Endothelial cell of umbilical vein (primary cell): ENCODE measurements at regions not wholly inside any gene's neighbourhood (a gene's known extent, or its start where the extent isn't known, plus 50 kb on each side); places are given as distances from the start of the nearest gene placed in this dataset.

Source experiments
- BruUV-seq: library from RNA; stranded (reverse); fragments of 400-500 nt; replicated peaks from 2 replicates; lab custom pipeline; 2021; lab: Mats Ljungman, UMichigan
- CTCF ChIA-PET: fragments of 300-600, 350-600 bp; sonication (Branson Sonifier 250); formaldehyde crosslinking; loops from one replicate; lab custom pipeline; 2021; ENCODE audit warnings: antibody characterized with exemption, inconsistent platforms; lab: Charles Lee
- POLR2A ChIA-PET: fragments of 300-600, 350-600 bp; sonication (Branson Sonifier 250); formaldehyde crosslinking; loops from one replicate; lab custom pipeline; 2021; ENCODE audit warnings: antibody characterized with exemption, inconsistent platforms; lab: Charles Lee
- DNase-seq: peaks from one replicate; pipeline ENCODE4 v3.0.0-alpha.2; 2011; ENCODE audit warnings: low read depth, low spot score
- FAIRE-seq: peaks from 2 replicates; lab custom pipeline; 2011; peaks lifted over from hg19 to GRCh38; lab: Jason Lieb, UNC
- H2AFZ ChIP-seq: 2 replicates; pipeline ENCODE4 v1.6.0; 2012; ENCODE audit warnings: low read depth, low read length, control low read depth, inconsistent platforms
- H3K27ac ChIP-seq: 2 replicates; pipeline ENCODE4 v1.5.1; 2011; ENCODE audit warnings: low read depth, mild to moderate bottlenecking, control low read depth, low read length, moderate library complexity; ENCODE audit not compliant: insufficient read depth
- H3K27me3 ChIP-seq, 2 experiments: 2 replicates each; pipeline versions ENCODE4 v1.6.0 to v1.6.1; 2011; ENCODE audit warnings: low read length in 2 of 2, mixed read lengths in 1 of 2; ENCODE audit not compliant: control insufficient read depth in 2 of 2, insufficient read depth in 2 of 2
- H3K36me3 ChIP-seq, 2 experiments: 2 replicates in 1 of 2; 3 replicates in 1 of 2; pipeline ENCODE4 v1.5.1; 2011; ENCODE audit warnings: low read length in 2 of 2, mild to moderate bottlenecking in 1 of 2, moderate library complexity in 1 of 2; ENCODE audit not compliant: control insufficient read depth in 2 of 2, insufficient read depth in 2 of 2; ENCODE audit errors: extremely low read depth in 1 of 2
- H3K4me1 ChIP-seq: 3 replicates; pipeline ENCODE4 v1.5.1; 2011; ENCODE audit warnings: mild to moderate bottlenecking, low read length; ENCODE audit not compliant: control insufficient read depth, insufficient read depth; ENCODE audit errors: extremely low read depth
- H3K4me2 ChIP-seq: 2 replicates; pipeline ENCODE4 v1.6.1; 2011; ENCODE audit warnings: low read length, control low read depth, mixed read lengths; ENCODE audit not compliant: insufficient read depth
- H3K4me3 ChIP-seq, 3 experiments: fragments of 200-600 bp in 1 of 3; sonication (generic), shearing (Covaris generic) in 1 of 3; replicated peaks in 1 of 3; 2 replicates each; pipeline ENCODE4 v1.5.1; 2011 to 2016; ENCODE audit warnings: control low read depth in 3 of 3, low read length in 3 of 3, mild to moderate bottlenecking in 2 of 3, inconsistent platforms in 1 of 3, low read depth in 1 of 3, moderate library complexity in 1 of 3; ENCODE audit not compliant: insufficient read depth in 1 of 3
- H3K79me2 ChIP-seq: 2 replicates; pipeline ENCODE4 v1.6.0; 2012; ENCODE audit warnings: low read length, inconsistent platforms; ENCODE audit not compliant: control insufficient read depth, insufficient read depth
- H3K9ac ChIP-seq: replicated peaks from 2 replicates; pipeline ENCODE3; 2011; ENCODE audit warnings: low read length, control low read depth; ENCODE audit not compliant: insufficient read depth; ENCODE audit errors: extremely low read depth
- H3K9me1 ChIP-seq: replicated peaks from 3 replicates; pipeline ENCODE4 v1.6.0; 2011; ENCODE audit warnings: mild to moderate bottlenecking, low read length; ENCODE audit not compliant: control insufficient read depth, insufficient read depth; ENCODE audit errors: extremely low read depth
- H3K9me3 ChIP-seq: replicated peaks from 2 replicates; pipeline ENCODE4 v1.5.1; 2012; ENCODE audit warnings: low read length, inconsistent platforms; ENCODE audit not compliant: control insufficient read depth, insufficient read depth
- H4K20me1 ChIP-seq: replicated peaks from 2 replicates; pipeline ENCODE3; 2011; ENCODE audit warnings: mild to moderate bottlenecking, low read length; ENCODE audit not compliant: control insufficient read depth, insufficient read depth; ENCODE audit errors: extremely low read depth
- EZH2 ChIP-seq: IDR thresholded peaks from 2 replicates; pipeline ENCODE4 v1.6.1; 2012; ENCODE audit warnings: borderline replicate concordance, low read depth, mild to moderate bottlenecking, moderate library complexity, low read length, inconsistent platforms; ENCODE audit not compliant: severe bottlenecking
- GATA2 ChIP-seq: IDR thresholded peaks from 2 replicates; pipeline ENCODE4 v1.7.0; 2011; ENCODE audit warnings: low read depth, mild to moderate bottlenecking, moderate library complexity, mixed read lengths, low read length; ENCODE audit not compliant: insufficient read length, insufficient read depth
- JUN ChIP-seq: IDR thresholded peaks from 2 replicates; pipeline ENCODE4 v1.6.1; 2011; ENCODE audit warnings: borderline replicate concordance, low read depth; ENCODE audit not compliant: insufficient read length, insufficient read depth
- MYC ChIP-seq: IDR thresholded peaks from one replicate; pipeline ENCODE4 v1.6.1; 2011; ENCODE audit warnings: mild to moderate bottlenecking, low read depth, low read length
- POLR2A ChIP-seq: IDR thresholded peaks from 2 replicates; pipeline ENCODE4 v1.6.1; 2012; ENCODE audit warnings: low read depth, mild to moderate bottlenecking, control low read depth, low read length
- POLR2AphosphoS5 ChIP-seq: IDR thresholded peaks from 2 replicates; pipeline ENCODE4 v1.6.1; 2012; ENCODE audit warnings: low read depth, mild to moderate bottlenecking, control low read depth, low read length, moderate library complexity; ENCODE audit not compliant: insufficient read depth
- dilution Hi-C: fragments of 300-500 bp; cut with MboI; formaldehyde crosslinking; loops from one replicate; pipeline ENCODE4 v1.15.0; 2019; ENCODE audit warnings: low sequenced_read_pairs; ENCODE audit not compliant: extremely low pct_ligation_motif_present
- intact Hi-C: fragments of 100-400 bp; cut with micrococcal nuclease; formaldehyde crosslinking; loops from one replicate; pipeline ENCODE4 v1.10.0; 2022
- TF ChIP-seq, protein P1 (sequence below), 2 donors: IDR thresholded peaks; 1 replicate in 1 of 2; 2 replicates in 1 of 2; pipeline ENCODE4 v1.5.1; 2011; ENCODE audit warnings: low read length in 2 of 2, mild to moderate bottlenecking in 2 of 2, moderate library complexity in 2 of 2, control low read depth in 1 of 2, inconsistent platforms in 1 of 2, low read depth in 1 of 2; ENCODE audit not compliant: insufficient read depth in 1 of 2; ENCODE audit errors: extremely low read depth in 1 of 2
- TF ChIP-seq, protein P2 (sequence below): IDR thresholded peaks from 2 replicates; pipeline ENCODE4 v1.6.1; 2011; ENCODE audit not compliant: insufficient read depth, insufficient read length

DNA sequence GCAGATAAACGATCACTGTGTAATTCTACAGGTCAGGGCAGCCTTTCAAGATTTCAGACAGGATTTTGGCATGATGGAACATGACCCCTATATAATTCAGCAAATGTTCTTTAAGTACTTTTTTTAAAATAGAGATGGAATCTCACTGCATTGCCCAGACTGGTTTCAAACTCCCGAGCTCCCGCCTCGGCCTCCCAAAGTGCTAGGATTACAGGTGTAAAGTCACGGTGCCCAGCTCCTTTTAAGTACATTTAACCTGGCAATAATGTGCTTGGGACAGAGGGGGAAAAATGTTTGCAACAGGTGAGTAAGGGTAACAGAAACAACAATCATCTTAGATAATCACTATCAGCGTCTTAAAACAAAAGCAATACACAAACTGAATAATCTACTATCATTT is 66.5 kb upstream of the PSMD7 start:
- Histone ChIP-seq H3K4me1 (no peaks in the 10 kb centered on the region), H3K4me2 (no peak overlapping the region), H3K27me3 (no peaks in the 10 kb centered on the region), H3K36me3 (no peaks in the 10 kb centered on the region), H3K9me1 (no peaks in the 10 kb centered on the region), H3K9ac (no peak overlapping the region), H4K20me1 (no peaks in the 10 kb centered on the region), H2AFZ (no peak overlapping the region), H3K79me2 (no peaks in the 10 kb centered on the region), H3K9me3 (no peaks in the 10 kb centered on the region), H3K27ac (no peak overlapping the region), H3K4me3 (no peak overlapping the region)
- ChIA-PET CTCF (no interaction called here), POLR2A (no interaction called here)
- intact Hi-C loops (no loop called here), dilution Hi-C loops (no loop called here)
- DNase-seq (no peak), FAIRE-seq (no peak)
- BruUV-seq = no TSS peak
- TF ChIP-seq, protein P1, sequence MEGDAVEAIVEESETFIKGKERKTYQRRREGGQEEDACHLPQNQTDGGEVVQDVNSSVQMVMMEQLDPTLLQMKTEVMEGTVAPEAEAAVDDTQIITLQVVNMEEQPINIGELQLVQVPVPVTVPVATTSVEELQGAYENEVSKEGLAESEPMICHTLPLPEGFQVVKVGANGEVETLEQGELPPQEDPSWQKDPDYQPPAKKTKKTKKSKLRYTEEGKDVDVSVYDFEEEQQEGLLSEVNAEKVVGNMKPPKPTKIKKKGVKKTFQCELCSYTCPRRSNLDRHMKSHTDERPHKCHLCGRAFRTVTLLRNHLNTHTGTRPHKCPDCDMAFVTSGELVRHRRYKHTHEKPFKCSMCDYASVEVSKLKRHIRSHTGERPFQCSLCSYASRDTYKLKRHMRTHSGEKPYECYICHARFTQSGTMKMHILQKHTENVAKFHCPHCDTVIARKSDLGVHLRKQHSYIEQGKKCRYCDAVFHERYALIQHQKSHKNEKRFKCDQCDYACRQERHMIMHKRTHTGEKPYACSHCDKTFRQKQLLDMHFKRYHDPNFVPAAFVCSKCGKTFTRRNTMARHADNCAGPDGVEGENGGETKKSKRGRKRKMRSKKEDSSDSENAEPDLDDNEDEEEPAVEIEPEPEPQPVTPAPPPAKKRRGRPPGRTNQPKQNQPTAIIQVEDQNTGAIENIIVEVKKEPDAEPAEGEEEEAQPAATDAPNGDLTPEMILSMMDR (IDR thresholded peaks at IDR 0.05; ENCODE audit: extremely low read depth in 1 of 2, insufficient read depth in 1 of 2, low read depth in 1 of 2, low read length in 2 of 2) = no peak
- TF ChIP-seq EZH2 (no peak), POLR2A (no peak), MYC (no peak), GATA2 (no peak), JUN (no peak), POLR2AphosphoS5 (no peak)
- TF ChIP-seq, protein P2, sequence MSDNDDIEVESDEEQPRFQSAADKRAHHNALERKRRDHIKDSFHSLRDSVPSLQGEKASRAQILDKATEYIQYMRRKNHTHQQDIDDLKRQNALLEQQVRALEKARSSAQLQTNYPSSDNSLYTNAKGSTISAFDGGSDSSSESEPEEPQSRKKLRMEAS = no peak
